Spleen (tissue), 11 donors: ENCODE measurements at regions not wholly inside any gene's neighbourhood (a gene's known extent, or its start where the extent isn't known, plus 50 kb on each side); places are given as distances from the start of the nearest gene placed in this dataset.
"Not testable (repeated sequence)": the region's sequence is repeated elsewhere in the genome, so short reads cannot be mapped to it uniquely, and the experiment has no call there.

ENCODE experiments used
- DNase-seq: peaks from one replicate; pipeline ENCODE4 v3.0.0-alpha.2; 2020
- H3K27ac ChIP-seq, 8 donors: fragments of 200-600 bp; sonication (generic) in 7 of 8; 1 replicate in 4 of 8; 2 replicates in 4 of 8; pipeline versions ENCODE4 v1.5.0 to v1.8.0; 2016 to 2021; ENCODE audit warnings: inconsistent platforms in 4 of 8, mild to moderate bottlenecking in 4 of 8, moderate library complexity in 1 of 8
- H3K27me3 ChIP-seq, 7 donors: fragments of 200-600 bp; sonication (generic) in 6 of 7; replicated peaks in 1 of 7; 1 replicate in 4 of 7; 2 replicates in 3 of 7; pipeline versions ENCODE4 v1.5.0 to v1.8.0; 2016 to 2021; ENCODE audit warnings: inconsistent platforms in 3 of 7, mild to moderate bottlenecking in 1 of 7
- H3K36me3 ChIP-seq, 6 donors: fragments of 200-600 bp; sonication (generic) in 5 of 6; 1 replicate in 4 of 6; 2 replicates in 2 of 6; pipeline versions ENCODE4 v1.5.0 to v1.8.0; 2016 to 2021; ENCODE audit warnings: inconsistent platforms in 2 of 6
- H3K4me1 ChIP-seq, 6 donors: fragments of 200-600 bp; sonication (generic) in 5 of 6; 1 replicate in 3 of 6; 2 replicates in 3 of 6; pipeline versions ENCODE4 v1.5.0 to v1.8.0; 2016 to 2021; ENCODE audit warnings: inconsistent platforms in 3 of 6
- H3K4me3 ChIP-seq, 8 donors: fragments of 200-600 bp; sonication (generic) in 7 of 8; 1 replicate in 4 of 8; 2 replicates in 4 of 8; pipeline versions ENCODE4 v1.5.0 to v1.8.0; 2016 to 2021; ENCODE audit warnings: inconsistent platforms in 4 of 8, mild to moderate bottlenecking in 4 of 8, moderate library complexity in 2 of 8
- H3K9me3 ChIP-seq, 8 donors: fragments of 200-600 bp; sonication (generic) in 7 of 8; 1 replicate in 4 of 8; 2 replicates in 4 of 8; pipeline versions ENCODE4 v1.5.0 to v1.8.0; 2016 to 2021; ENCODE audit warnings: inconsistent platforms in 4 of 8
- POLR2A ChIP-seq, 3 donors: fragments of 450-650 bp; IDR thresholded peaks; one replicate each; pipeline ENCODE4 v1.5.1; 2017; ENCODE audit warnings: antibody characterized with exemption in 3 of 3, mild to moderate bottlenecking in 1 of 3
- POLR2AphosphoS5 ChIP-seq, 3 donors: sonication (generic); formaldehyde crosslinking; IDR thresholded peaks; one replicate each; pipeline ENCODE4 v1.5.1; 2017; ENCODE audit warnings: antibody characterized with exemption in 3 of 3
- WGBS, 5 donors: extraction: QIAGEN DNeasy Blood & Tissue Kit in 3 of 5; methylation state at CpG; one replicate each; pipeline versions ENCODE4 v1.1.5 to v1.1.7; 2013 to 2018; 5-methylcytosine and 5-hydroxymethylcytosine counted together
- intact Hi-C: fragments of 100-400 bp; cut with DNase I; formaldehyde crosslinking; loops from one replicate; pipeline ENCODE4 v1.15.0; 2023; ENCODE audit warnings: low total_unique reads
- TF ChIP-seq, protein P1 (sequence below), 11 experiments: fragments of 200-600 bp in 7 of 11; fragments of 450-650 bp in 4 of 11; sonication (generic) in 4 of 11; IDR thresholded peaks in 8 of 11; conservative IDR thresholded peaks in 3 of 11; 1 replicate in 7 of 11; 2 replicates in 4 of 11; pipeline versions ENCODE4 v1.4.0 to v1.8.0; 2016 to 2021; ENCODE audit warnings: antibody characterized with exemption in 11 of 11, inconsistent platforms in 4 of 11, mild to moderate bottlenecking in 1 of 11
- donor health status: healthy with polysubstance abuse.
- donor health status: DM: no; HTN: no; CAD: no; lungs with moderate emphysema.
- donor health status: DM: no; HTN: no; CAD: no.
- donor health status: Bipolar disorder and iron deficiency.
- donor health status: healthy.
- donor health status: DM: no; HTN: no; CAD: no.
- donor health status: DM: yes; HTN: yes; CAD: no.

DNA sequence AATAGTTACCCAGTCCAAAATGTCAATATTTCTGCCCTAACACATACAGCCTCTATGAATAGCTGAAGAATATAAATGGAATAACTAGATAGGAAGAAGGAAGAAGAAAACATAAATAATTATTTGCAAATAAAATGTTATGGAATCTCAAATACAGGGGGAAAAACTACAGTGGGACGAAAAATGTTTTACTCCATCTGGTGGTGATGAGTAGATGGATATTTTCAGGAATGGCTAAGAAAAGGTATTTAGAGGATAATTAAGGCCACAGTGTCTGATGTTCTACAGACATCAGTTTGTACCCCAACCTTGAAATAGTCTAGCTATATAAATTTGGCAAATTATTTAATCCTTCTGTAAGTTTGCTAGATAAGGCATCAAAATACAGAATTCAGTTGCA, 178.1 kb upstream of the FSHR start:
- TF ChIP-seq POLR2A (IDR thresholded peaks at IDR 0.05) (no peak), POLR2AphosphoS5 (IDR thresholded peaks at IDR 0.05) (no peak)
- TF ChIP-seq, protein P1, sequence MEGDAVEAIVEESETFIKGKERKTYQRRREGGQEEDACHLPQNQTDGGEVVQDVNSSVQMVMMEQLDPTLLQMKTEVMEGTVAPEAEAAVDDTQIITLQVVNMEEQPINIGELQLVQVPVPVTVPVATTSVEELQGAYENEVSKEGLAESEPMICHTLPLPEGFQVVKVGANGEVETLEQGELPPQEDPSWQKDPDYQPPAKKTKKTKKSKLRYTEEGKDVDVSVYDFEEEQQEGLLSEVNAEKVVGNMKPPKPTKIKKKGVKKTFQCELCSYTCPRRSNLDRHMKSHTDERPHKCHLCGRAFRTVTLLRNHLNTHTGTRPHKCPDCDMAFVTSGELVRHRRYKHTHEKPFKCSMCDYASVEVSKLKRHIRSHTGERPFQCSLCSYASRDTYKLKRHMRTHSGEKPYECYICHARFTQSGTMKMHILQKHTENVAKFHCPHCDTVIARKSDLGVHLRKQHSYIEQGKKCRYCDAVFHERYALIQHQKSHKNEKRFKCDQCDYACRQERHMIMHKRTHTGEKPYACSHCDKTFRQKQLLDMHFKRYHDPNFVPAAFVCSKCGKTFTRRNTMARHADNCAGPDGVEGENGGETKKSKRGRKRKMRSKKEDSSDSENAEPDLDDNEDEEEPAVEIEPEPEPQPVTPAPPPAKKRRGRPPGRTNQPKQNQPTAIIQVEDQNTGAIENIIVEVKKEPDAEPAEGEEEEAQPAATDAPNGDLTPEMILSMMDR (IDR thresholded peaks at IDR 0.05 in 8 of 11, conservative IDR thresholded peaks at IDR 0.05 in 3 of 11), result no peak

DNA sequence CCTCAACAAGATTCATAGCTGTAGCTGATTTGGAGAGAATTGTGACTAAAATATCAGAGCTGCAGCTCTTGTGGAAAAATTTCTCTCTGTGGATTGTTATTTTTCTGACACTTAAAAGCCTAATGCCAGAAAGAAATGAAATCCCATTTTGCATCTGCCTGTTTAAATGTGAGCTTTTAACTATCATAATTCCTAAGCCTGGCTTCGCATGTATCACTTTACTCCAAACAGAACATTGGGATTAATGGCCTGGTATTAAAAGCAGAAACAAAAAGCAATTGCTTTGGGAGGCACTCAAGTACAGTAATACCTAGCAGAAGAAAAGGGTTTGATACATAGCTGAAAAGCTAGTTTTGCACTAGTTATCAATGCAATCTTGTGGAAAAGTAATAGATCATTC, 164.2 kb upstream of the FSHR start:
- peaks cover 0 to 44% (median 28%) of the 10 kb centered on the region in 8 donors for H3K9me3 ChIP-seq
- no peaks in the 10 kb centered on the region for H3K36me3 ChIP-seq
- H3K4me3 ChIP-seq, result no peak overlapping the region
- no peak for DNase-seq
- TF ChIP-seq POLR2A (IDR thresholded peaks at IDR 0.05) (no peak), POLR2AphosphoS5 (IDR thresholded peaks at IDR 0.05) (no peak)
- TF ChIP-seq, protein P1 (IDR thresholded peaks at IDR 0.05 in 8 of 11, conservative IDR thresholded peaks at IDR 0.05 in 3 of 11), result no peak
- intact Hi-C loops, result no loop called here
- no peaks in the 10 kb centered on the region for H3K27me3 ChIP-seq
- H3K4me1 ChIP-seq, result no peaks in the 10 kb centered on the region
- WGBS, 5 donors, result 78 to 93% (median 86%) methylated on average over 1 of the region's 1 CpG
- H3K27ac ChIP-seq, result no peak overlapping the region

More for the DNA sequence above, 178.1 kb upstream of the FSHR start:
- no peaks in the 10 kb centered on the region for H3K27me3 ChIP-seq
- 81 to 96% (median 91%) methylated on average over 1 of the region's 1 CpG for WGBS, 5 donors
- H3K27ac ChIP-seq, result no peak overlapping the region
- H3K9me3 ChIP-seq, result no peaks in the 10 kb centered on the region
- H3K4me1 ChIP-seq, result no peaks in the 10 kb centered on the region
- no peaks in the 10 kb centered on the region for H3K36me3 ChIP-seq
- no peak overlapping the region for H3K4me3 ChIP-seq
- DNase-seq, result no peak
- intact Hi-C loops, result no loop called here

DNA sequence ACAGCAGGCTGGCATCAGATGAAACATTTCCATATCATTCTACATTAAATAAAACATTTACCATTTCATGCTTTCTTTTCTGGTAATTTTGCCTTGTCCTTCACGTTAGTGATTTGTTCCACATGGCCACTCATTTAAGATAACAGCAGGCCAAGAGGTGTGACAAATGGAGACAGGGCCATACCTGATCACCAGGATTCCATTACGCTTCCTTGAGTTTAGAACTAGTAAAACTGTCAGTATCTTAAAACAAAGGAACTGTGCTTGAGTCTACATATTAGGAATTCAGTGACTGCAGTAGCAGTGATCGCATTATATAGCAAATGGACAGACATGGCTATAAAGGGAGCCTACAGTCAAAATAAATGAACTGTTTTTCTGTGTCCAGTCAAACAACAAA, 155.1 kb upstream of the FSHR start:
- no peak for DNase-seq
- Histone ChIP-seq H3K27me3 (no peaks in the 10 kb centered on the region), H3K4me1 (no peaks in the 10 kb centered on the region), H3K27ac (no peak overlapping the region), H3K4me3 (no peak overlapping the region), H3K36me3 (no peaks in the 10 kb centered on the region), H3K9me3 (peaks cover 0 to 18% (median 4%) of the 10 kb centered on the region in 8 donors)
- 70 to 83% (median 75%) methylated on average over 3 of the region's 3 CpGs for WGBS, 5 donors
- intact Hi-C loops, result no loop called here
- no peak for TF ChIP-seq POLR2AphosphoS5 (IDR thresholded peaks at IDR 0.05)
- TF ChIP-seq, protein P1 (IDR thresholded peaks at IDR 0.05 in 8 of 11, conservative IDR thresholded peaks at IDR 0.05 in 3 of 11), result no peak
- TF ChIP-seq POLR2A (IDR thresholded peaks at IDR 0.05), result no peak

DNA sequence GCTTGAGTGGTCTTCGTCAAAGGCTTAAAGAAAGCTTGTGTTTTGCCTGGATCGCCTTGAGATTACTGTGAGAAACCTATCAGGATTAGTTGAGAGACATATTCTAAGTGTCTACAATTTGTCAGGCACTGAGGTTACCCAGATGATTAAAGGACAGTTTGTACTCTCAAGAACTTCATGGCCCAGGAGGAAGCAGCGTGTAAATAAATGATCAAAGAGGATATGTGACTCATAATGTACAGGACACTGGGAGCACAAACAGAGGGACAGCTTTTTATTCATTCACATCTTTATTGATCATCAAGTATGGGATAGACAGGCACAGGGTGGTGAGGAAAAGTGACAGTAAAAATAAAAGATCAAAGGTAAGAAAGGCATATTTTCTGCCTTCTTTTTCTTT, 152.6 kb upstream of the FSHR start:
- no peaks in the 10 kb centered on the region for H3K4me1 ChIP-seq
- DNase-seq, result no peak
- H3K9me3 ChIP-seq, result peaks cover 0 to 25% (median 11%) of the 10 kb centered on the region in 8 donors
- intact Hi-C loops, result no loop called here
- H3K27me3 ChIP-seq, result no peaks in the 10 kb centered on the region
- WGBS, 5 donors, result 53 to 75% (median 56%) methylated on average over 3 of the region's 3 CpGs
- H3K4me3 ChIP-seq, result no peak overlapping the region
- TF ChIP-seq, protein P1 (IDR thresholded peaks at IDR 0.05 in 8 of 11, conservative IDR thresholded peaks at IDR 0.05 in 3 of 11), result no peak
- TF ChIP-seq POLR2A (IDR thresholded peaks at IDR 0.05) (no peak), POLR2AphosphoS5 (IDR thresholded peaks at IDR 0.05) (no peak)
- no peaks in the 10 kb centered on the region for H3K36me3 ChIP-seq
- H3K27ac ChIP-seq, result no peak overlapping the region

DNA sequence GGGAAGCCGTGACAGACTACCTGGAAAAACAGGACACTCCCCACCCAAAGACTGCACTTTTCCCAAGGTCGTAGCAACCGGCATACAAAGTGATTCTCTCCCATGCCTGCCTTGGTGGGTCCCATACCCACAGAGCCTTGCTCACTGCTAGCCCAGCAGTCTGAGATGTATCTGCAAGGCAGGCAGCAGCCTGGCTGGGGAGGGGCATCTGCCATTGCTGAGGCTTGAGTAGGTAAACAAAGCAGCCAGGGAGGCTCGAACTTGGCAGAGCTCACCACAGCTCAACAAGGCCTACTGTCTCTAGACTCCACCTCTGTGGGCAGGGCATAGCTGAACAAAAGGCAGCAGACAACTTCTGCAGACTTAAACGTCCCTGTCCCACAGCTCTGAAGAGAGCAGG, 144.4 kb upstream of the FSHR start:
- intact Hi-C loops, H3K27ac ChIP-seq, H3K27me3 ChIP-seq, H3K4me3 ChIP-seq, H3K36me3 ChIP-seq, H3K4me1 ChIP-seq, DNase-seq: not testable (repeated sequence)
- H3K9me3 ChIP-seq, result peaks cover 0 to 15% (median 1%) of the 10 kb centered on the region in 8 donors
- 70 to 77% (median 71%) methylated on average over 2 to 5 of the region's 5 CpGs for WGBS, 5 donors
